ENCODE measurements at regions not wholly inside any gene's neighbourhood (a gene's known extent, or its start where the extent isn't known, plus 50 kb on each side); places are given as distances from the start of the nearest gene placed in this dataset.

GRCh38 chr15:92525758-92526245, 129.8 kb downstream of the FAM174B start:
- Histone ChIP-seq H3K4me1 (no peaks in the 10 kb centered on the region), H3K36me3 (no peaks in the 10 kb centered on the region), H3K9me3 (no peaks in the 10 kb centered on the region), H3K27me3 (peaks cover 10% of the 10 kb centered on the region), H3K27ac (no peak overlapping the region), H3K4me3 (no peak overlapping the region)
- no peak for TF ChIP-seq POLR2A (IDR thresholded peaks at IDR 0.05)
- no peak for TF ChIP-seq CTCF (IDR thresholded peaks at IDR 0.05)
- TF ChIP-seq POLR2AphosphoS5 (IDR thresholded peaks at IDR 0.05): no peak
- 94% methylated on average over 3 of the region's 3 CpGs for WGBS
- no peak for DNase-seq (ENCODE audit: low spot score in 2 of 2)

DNA sequence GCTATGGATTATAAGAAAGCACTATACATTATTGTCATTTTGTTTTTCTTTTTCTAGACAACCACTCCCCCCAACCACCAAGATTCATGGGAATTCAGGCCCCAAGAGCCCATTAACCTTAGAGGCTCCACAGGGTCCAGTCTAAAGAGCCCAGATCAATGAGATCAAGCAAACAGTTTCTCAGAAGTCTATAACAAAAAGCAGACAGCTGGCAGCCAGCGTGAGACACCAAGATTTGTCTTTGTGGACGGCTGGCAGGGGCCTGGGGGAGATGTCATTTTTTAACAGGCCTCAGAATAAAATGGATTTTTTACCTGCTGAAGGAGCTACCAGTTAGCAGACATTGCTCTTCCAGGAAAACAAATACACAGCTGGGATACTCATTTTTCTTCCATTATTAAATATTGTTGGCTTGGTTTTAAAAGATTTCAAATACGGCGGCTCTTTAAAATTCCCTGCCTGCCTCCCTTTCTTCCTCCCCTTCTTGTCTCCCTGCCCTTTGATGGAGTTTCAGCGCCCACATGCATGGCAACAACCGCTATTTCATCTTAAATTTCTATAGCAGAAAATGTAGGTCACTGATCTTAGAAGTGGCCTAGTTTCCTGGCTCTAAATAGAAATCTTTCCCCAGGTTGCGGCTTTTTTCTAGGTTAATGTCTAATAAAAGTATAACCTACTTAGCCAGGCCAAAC, 130.6 kb downstream of the FAM174B start:
- no peak for DNase-seq (ENCODE audit: low spot score in 2 of 2)
- no peaks in the 10 kb centered on the region for H3K36me3 ChIP-seq
- no peak overlapping the region for H3K27ac ChIP-seq
- H3K4me3 ChIP-seq: no peak overlapping the region
- 89% methylated on average over 7 of the region's 7 CpGs for WGBS
- peaks cover 7% of the 10 kb centered on the region for H3K27me3 ChIP-seq
- H3K4me1 ChIP-seq: no peaks in the 10 kb centered on the region
- H3K9me3 ChIP-seq: no peaks in the 10 kb centered on the region
- no peak for TF ChIP-seq EP300 (IDR thresholded peaks at IDR 0.05)
- TF ChIP-seq POLR2A (IDR thresholded peaks at IDR 0.05): no peak
- no peak for TF ChIP-seq CTCF (IDR thresholded peaks at IDR 0.05)
- no peak for TF ChIP-seq POLR2AphosphoS5 (IDR thresholded peaks at IDR 0.05)

DNA sequence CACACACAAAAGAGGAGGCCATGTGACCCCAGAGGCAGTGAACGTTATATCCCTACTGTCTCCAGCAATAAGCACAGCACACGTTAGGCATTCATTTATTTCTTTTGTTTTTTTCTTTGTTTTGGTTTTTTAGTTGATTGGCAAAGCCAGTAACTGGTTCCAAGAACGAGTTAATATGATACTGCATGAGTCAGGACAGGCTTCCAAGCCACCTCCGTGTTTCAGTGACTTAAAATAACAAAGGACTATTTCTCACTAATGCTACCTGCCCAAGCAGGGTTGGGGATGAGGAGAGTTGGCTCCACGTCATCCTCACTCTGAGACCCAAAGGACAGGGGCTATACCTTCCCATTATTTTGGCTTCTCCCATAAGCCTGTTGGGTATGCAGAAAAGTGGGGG, 130.5 kb downstream of the ST8SIA2 start:
- H3K9me3 ChIP-seq: no peaks in the 10 kb centered on the region
- DNase-seq (ENCODE audit: low spot score in 2 of 2): no peak
- TF ChIP-seq EP300 (IDR thresholded peaks at IDR 0.05) (no peak), POLR2A (IDR thresholded peaks at IDR 0.05) (no peak), POLR2AphosphoS5 (IDR thresholded peaks at IDR 0.05) (no peak), CTCF (IDR thresholded peaks at IDR 0.05) (no peak)
- no peaks in the 10 kb centered on the region for H3K4me1 ChIP-seq
- 58% methylated on average over 5 of the region's 5 CpGs for WGBS
- peaks cover 4% of the 10 kb centered on the region for H3K27me3 ChIP-seq
- H3K4me3 ChIP-seq: no peak overlapping the region
- no peak overlapping the region for H3K27ac ChIP-seq
- H3K36me3 ChIP-seq: no peaks in the 10 kb centered on the region

DNA sequence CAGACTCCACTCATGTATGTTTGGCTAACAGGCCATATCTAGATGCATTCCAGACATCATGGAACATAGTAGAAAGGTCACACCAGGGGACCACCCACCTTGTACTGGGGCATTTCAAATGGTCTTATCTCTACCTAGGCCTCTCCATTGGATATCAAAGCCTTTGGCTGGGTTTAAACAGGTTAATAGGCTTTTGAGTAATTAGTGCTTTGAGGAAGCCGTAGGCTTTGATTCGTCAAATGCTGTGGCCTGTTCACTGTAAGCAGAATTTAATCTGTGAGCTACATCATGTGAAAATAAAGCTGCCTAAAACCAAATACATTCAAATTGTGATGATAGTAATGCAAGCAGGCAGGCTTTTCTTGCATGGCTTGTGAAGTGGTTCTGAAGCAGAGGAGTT, 129.5 kb downstream of the ST8SIA2 start:
- TF ChIP-seq CTCF (IDR thresholded peaks at IDR 0.05): no peak
- TF ChIP-seq POLR2A (IDR thresholded peaks at IDR 0.05): no peak

GRCh38 chr15:92521624-92522008, 127.9 kb downstream of the ST8SIA2 start:
- WGBS: 2% methylated on average over 7 of the region's 7 CpGs
- TF ChIP-seq CTCF (IDR thresholded peaks at IDR 0.05) (peak; percentile 78 to 87), POLR2AphosphoS5 (IDR thresholded peaks at IDR 0.05) (no peak)
- no peak overlapping the region for H3K4me3 ChIP-seq
- no peaks in the 10 kb centered on the region for H3K36me3 ChIP-seq
- DNase-seq (ENCODE audit: low spot score in 2 of 2): peak; percentile 80 to 85
- no peaks in the 10 kb centered on the region for H3K4me1 ChIP-seq
- no peak overlapping the region for H3K27ac ChIP-seq
- H3K27me3 ChIP-seq: no peaks in the 10 kb centered on the region
- no peaks in the 10 kb centered on the region for H3K9me3 ChIP-seq

More for the DNA sequence above, 129.5 kb downstream of the ST8SIA2 start:
- no peaks in the 10 kb centered on the region for H3K4me1 ChIP-seq
- no peak for DNase-seq (ENCODE audit: low spot score in 2 of 2)
- no peak overlapping the region for H3K4me3 ChIP-seq
- H3K36me3 ChIP-seq: no peaks in the 10 kb centered on the region
- H3K9me3 ChIP-seq: no peaks in the 10 kb centered on the region
- H3K27me3 ChIP-seq: no peaks in the 10 kb centered on the region
- H3K27ac ChIP-seq: no peak overlapping the region
- 95% methylated on average over 2 of the region's 2 CpGs for WGBS
